Nephron progenitor cell (in vitro differentiated cells): ENCODE measurements at regions not wholly inside any gene's neighbourhood (a gene's known extent, or its start where the extent isn't known, plus 50 kb on each side); places are given as distances from the start of the nearest gene placed in this dataset.

Experiments
- DNase-seq: peaks from one replicate; pipeline ENCODE4 v3.0.0; 2021
- H3K27ac Mint-ChIP-seq: 2 replicates; pipeline ENCODE4 v1.8.0; 2021; ENCODE audit warnings: mild to moderate bottlenecking, moderate library complexity, mixed read lengths
- H3K27me3 Mint-ChIP-seq: 2 replicates; pipeline ENCODE4 v1.8.0; 2021; ENCODE audit warnings: mild to moderate bottlenecking, low read depth, mixed read lengths; ENCODE audit not compliant: poor library complexity
- H3K36me3 Mint-ChIP-seq: 2 replicates; pipeline ENCODE4 v1.8.0; 2021; ENCODE audit warnings: low read depth, mixed read lengths
- H3K4me1 Mint-ChIP-seq: 2 replicates; pipeline ENCODE4 v1.8.0; 2021; ENCODE audit warnings: mixed read lengths
- H3K4me3 Mint-ChIP-seq: 2 replicates; pipeline ENCODE4 v1.8.0; 2021; ENCODE audit warnings: mild to moderate bottlenecking, moderate library complexity, mixed read lengths
- H3K9me3 Mint-ChIP-seq: 2 replicates; pipeline ENCODE4 v1.8.0; 2021; ENCODE audit warnings: mild to moderate bottlenecking, moderate library complexity, mixed read lengths
- TF ChIP-seq, protein P1 (sequence below): fragments of 200-600 bp; sonication (generic); IDR thresholded peaks from 2 replicates; pipeline ENCODE4 v1.5.0; 2021; ENCODE audit warnings: antibody characterized with exemption

DNA sequence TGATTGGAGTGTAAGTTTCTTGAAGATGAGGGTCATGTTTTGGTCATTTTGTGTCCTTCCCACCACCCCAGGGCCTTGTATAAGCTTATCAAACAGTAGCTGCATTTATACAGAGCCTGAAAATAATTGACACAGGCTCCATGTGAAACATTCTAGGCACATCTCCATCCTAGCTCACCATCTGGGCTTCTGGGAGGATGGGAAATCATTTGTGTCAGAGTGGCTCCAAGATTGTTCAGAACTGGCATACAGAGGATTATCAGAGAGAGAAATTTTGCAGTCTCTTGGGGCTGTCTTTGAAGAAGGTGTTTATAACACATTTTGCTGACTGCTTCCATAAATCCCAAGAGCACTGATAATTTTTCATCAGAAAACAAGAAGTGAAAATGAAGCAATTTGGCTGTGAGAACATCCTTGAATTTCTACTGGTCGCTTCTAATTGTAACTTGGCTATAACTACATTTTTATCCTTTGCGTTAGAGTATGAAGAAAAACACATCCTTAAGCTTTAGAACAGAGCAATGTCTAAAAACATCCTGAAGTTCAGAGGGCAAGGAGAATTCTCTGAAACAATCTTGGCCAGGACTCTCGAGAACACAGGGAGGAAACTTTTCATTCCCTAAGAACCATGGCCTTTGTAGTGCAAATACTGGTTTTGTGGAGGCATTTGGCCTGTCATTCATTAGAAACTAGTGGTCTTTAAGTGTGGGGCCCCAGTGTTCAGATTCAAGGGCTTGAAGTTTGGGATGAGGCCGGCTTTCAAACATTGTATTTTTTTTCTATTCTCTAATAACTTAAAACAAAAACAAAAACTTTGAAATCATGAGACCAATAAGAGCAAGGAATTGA, 151.1 kb downstream of the DACT1 start:
- H3K27me3 Mint-ChIP-seq: no peaks in the 10 kb centered on the region
- no peak for DNase-seq
- H3K27ac Mint-ChIP-seq: no peak overlapping the region
- H3K4me3 Mint-ChIP-seq: no peak overlapping the region
- TF ChIP-seq, protein P1, sequence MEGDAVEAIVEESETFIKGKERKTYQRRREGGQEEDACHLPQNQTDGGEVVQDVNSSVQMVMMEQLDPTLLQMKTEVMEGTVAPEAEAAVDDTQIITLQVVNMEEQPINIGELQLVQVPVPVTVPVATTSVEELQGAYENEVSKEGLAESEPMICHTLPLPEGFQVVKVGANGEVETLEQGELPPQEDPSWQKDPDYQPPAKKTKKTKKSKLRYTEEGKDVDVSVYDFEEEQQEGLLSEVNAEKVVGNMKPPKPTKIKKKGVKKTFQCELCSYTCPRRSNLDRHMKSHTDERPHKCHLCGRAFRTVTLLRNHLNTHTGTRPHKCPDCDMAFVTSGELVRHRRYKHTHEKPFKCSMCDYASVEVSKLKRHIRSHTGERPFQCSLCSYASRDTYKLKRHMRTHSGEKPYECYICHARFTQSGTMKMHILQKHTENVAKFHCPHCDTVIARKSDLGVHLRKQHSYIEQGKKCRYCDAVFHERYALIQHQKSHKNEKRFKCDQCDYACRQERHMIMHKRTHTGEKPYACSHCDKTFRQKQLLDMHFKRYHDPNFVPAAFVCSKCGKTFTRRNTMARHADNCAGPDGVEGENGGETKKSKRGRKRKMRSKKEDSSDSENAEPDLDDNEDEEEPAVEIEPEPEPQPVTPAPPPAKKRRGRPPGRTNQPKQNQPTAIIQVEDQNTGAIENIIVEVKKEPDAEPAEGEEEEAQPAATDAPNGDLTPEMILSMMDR: no peak
- H3K36me3 Mint-ChIP-seq: no peaks in the 10 kb centered on the region
- H3K9me3 Mint-ChIP-seq: no peaks in the 10 kb centered on the region
- H3K4me1 Mint-ChIP-seq: peaks cover 66% of the 10 kb centered on the region

DNA sequence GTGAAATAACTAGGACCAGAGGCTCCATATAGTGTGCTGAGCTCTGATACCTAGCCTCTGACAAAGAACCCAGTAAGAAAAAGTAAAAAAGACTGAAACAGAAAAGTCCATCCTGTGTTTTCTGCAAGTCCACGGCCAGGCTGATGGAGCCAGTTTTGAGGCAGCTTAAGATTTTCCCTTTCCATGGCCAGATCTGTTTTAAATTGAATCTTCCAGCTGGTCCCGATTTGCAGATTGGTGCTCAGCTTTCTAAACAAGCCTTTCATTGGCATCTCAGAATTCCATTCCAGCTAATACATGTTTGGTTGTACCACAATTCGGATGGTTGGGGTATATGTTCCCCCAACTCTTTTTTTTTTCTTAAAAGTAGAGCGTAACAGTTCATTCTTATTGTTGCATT, 152.0 kb downstream of the DACT1 start:
- TF ChIP-seq, protein P1: no peak
- Mint-ChIP-seq H3K4me3 (no peak overlapping the region), H3K27me3 (no peaks in the 10 kb centered on the region), H3K9me3 (no peaks in the 10 kb centered on the region), H3K27ac (no peak overlapping the region), H3K4me1 (peaks cover 66% of the 10 kb centered on the region), H3K36me3 (no peaks in the 10 kb centered on the region)
- no peak for DNase-seq

DNA sequence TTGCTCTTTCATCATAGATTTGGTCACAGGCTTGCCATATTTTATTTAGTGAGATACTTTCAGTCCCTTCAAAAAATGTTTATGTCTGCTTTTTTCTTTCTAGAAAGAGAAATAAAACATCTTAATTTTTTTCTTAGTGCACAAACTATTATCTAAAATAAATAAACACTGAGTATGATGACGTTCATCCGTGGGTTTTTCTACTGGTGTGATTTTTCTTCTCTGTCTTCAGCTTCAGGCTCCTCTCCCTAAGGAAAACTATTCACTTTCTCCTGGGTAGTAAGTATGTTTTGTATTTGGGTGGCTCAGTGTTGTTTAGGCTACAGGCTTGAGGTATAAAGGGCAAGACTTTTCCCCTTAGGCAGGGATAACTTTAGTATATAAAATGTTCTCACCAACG, 154.7 kb downstream of the DACT1 start:
- Mint-ChIP-seq H3K9me3 (no peaks in the 10 kb centered on the region), H3K4me1 (peaks cover 54% of the 10 kb centered on the region), H3K27ac (peak overlapping the region; percentile 61), H3K4me3 (no peak overlapping the region), H3K27me3 (no peaks in the 10 kb centered on the region), H3K36me3 (no peaks in the 10 kb centered on the region)
- DNase-seq: no peak
- TF ChIP-seq, protein P1: no peak

DNA sequence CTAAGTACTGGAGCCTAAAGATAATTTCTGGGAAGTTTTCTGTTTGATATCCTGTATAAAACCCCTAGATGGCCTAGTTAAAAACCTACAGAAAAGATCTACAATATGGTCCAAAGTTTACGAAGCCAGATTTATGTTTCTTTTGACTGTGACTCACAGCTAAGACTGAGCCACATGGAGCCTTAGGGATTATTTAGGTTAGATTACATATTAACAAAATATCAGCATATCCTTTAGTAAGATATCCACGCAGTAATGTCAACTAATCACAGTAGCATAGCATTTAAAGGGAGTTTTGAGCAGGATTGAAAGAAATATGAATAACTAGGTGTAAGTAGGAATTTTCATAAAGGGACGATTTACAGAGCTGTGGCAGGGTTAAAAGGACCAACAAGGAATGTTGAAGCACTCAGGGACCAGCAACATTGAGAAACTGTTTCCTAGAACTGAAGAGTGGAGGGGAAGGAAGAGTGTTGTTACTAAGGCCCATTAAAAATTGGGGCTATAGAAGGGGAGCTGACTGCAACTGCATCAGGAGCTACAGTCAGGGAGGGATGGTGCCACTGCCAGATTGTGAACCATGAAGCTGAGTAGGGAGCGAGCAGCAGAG, 155.5 kb downstream of the DACT1 start:
- Mint-ChIP-seq H3K27me3 (no peaks in the 10 kb centered on the region), H3K4me3 (no peak overlapping the region), H3K4me1 (peaks cover 50% of the 10 kb centered on the region), H3K36me3 (no peaks in the 10 kb centered on the region), H3K9me3 (no peaks in the 10 kb centered on the region), H3K27ac (no peak overlapping the region)
- TF ChIP-seq, protein P1: no peak
- no peak for DNase-seq

DNA sequence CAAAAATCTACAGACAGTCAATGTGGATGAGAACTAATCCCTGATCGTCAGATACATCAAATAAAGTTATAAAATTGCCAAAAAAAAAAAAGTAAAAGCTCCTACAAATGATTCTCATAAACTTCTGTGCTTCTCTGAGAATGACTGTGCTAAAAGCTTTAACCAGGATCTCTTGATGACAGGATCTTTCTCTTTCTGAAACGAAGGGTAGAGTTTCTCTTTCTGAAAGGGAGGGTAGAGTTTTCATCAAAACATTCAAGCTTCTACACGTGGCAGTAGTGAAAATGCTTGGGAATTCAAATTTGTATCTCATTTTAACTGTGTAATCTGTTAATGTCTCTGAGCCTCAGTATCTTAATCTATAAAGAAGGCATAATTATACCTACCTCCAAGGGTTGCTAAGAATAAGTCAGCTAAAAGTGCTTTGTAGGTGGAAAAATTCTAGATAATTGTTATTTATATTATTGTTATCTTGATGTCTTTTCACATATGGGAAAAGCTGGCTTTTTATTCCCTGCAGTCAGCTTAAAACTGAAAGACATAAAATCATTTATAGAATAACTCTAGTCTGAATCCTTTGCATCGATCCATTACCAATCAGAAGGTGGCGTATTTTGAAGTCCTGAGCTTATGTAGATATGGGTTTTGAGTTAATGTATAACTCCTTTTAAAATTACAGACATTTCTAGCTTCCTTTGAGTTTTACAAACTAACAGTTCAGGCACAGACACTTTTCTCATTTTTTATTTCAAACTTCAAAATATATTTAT, 157.4 kb downstream of the DACT1 start:
- peaks cover 30% of the 10 kb centered on the region for H3K4me1 Mint-ChIP-seq

More for the DNA sequence above, 157.4 kb downstream of the DACT1 start:
- no peaks in the 10 kb centered on the region for H3K27me3 Mint-ChIP-seq
- DNase-seq: no peak
- TF ChIP-seq, protein P1: no peak
- no peak overlapping the region for H3K27ac Mint-ChIP-seq
- H3K9me3 Mint-ChIP-seq: no peaks in the 10 kb centered on the region
- no peaks in the 10 kb centered on the region for H3K36me3 Mint-ChIP-seq
- H3K4me3 Mint-ChIP-seq: no peak overlapping the region
